ENCODE measurements at regions not wholly inside any gene's neighbourhood (a gene's known extent, or its start where the extent isn't known, plus 50 kb on each side); places are given as distances from the start of the nearest gene placed in this dataset.

GRCh38 chr12:91241756-91242155 is 59.1 kb upstream of the DCN start:
- no peak for DNase-seq (ENCODE audit: low read depth)
- no peak overlapping the region for H3K4me3 ChIP-seq (ENCODE audit: low read length)
- TF ChIP-seq CTCF (conservative IDR thresholded peaks at IDR 0.05; ENCODE audit: low read length): no peak

GRCh38 chr12:91240386-91241095 is 57.9 kb upstream of the DCN start:
- no peak for TF ChIP-seq CTCF (conservative IDR thresholded peaks at IDR 0.05; ENCODE audit: low read length)
- no peak for DNase-seq (ENCODE audit: low read depth)
- no peak overlapping the region for H3K4me3 ChIP-seq (ENCODE audit: low read length)

- DNase-seq (ENCODE audit: low read depth): no peak
- no peak for TF ChIP-seq CTCF (conservative IDR thresholded peaks at IDR 0.05; ENCODE audit: low read length)
Observed at GRCh38 chr12:91239481-91239880, 56.9 kb upstream of the DCN start.

More at GRCh38 chr12:91239481-91239880, 56.9 kb upstream of the DCN start:
- no peak overlapping the region for H3K4me3 ChIP-seq (ENCODE audit: low read length)

Data from AG10803 (cell line).